ENCODE measurements at regions not wholly inside any gene's neighbourhood (a gene's known extent, or its start where the extent isn't known, plus 50 kb on each side); places are given as distances from the start of the nearest gene placed in this dataset.

DNA sequence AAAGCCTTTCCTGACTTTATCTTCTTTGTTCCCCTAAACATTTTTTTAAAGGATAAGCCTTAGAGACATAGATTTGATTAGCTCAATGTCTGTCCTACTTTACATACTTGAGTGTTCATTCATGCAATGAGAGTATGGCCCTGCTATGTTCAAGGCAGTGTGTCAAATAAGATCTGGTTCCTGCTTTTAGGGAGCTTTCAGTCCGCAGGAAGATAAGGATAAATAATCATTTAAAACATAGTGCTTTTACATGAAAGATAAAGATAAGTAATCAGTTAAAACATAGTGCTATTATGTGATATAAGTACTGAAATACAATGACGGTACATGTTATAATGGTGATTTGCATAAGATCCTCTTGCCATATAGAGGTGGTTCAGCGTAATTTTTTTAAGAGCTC lies 378.3 kb upstream of the PRICKLE1 start:
- POLR2A ChIA-PET: no interaction called here
- H3K9me3 Mint-ChIP-seq: peaks cover 0 to 25% (median 2%) of the 10 kb centered on the region in 5 donors

DNA sequence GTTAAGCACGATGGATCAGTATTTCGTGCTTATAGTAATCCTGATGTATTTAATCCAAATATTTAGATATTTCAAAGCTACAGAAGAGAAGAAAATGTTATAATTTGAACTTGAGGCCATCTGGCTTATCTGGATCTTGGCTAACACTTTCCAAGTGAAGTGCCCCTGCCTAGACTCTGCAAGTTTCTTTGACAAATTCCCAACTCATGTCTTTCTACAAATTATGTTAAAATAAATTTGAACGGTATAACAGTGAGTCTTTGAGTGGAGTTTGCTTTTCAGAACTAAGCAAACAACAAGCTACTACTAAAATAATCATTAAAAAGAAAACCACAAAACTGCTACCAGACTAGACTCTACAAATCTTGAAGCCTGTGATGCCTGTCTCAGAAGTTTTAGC lies 374.4 kb upstream of the PRICKLE1 start:
- H3K27ac ChIP-seq (ENCODE audit: low read depth, low read length): no peak overlapping the region
- peaks cover 0 to 5% (median 0%) of the 10 kb centered on the region in 5 donors for H3K9me3 Mint-ChIP-seq
- ChIA-PET CTCF (no interaction called here), POLR2A (no interaction called here)
- no peaks in the 10 kb centered on the region for H3K9me3 ChIP-seq (ENCODE audit: low read length)
- H3K36me3 ChIP-seq (ENCODE audit: insufficient read depth, low read length): no peaks in the 10 kb centered on the region
- no peaks in the 10 kb centered on the region for H3K4me1 ChIP-seq (ENCODE audit: insufficient read depth, low read length)
- no peak for DNase-seq
- no peaks in the 10 kb centered on the region for H3K36me3 Mint-ChIP-seq
- H3K27me3 ChIP-seq (ENCODE audit: insufficient read depth, low read length, poor library complexity, severe bottlenecking): no peaks in the 10 kb centered on the region
- H3K27me3 Mint-ChIP-seq: no peaks in the 10 kb centered on the region
- no peak overlapping the region for H3K4me3 ChIP-seq (ENCODE audit: low read length)
- no peak overlapping the region for H3K27ac Mint-ChIP-seq
- H3K4me1 Mint-ChIP-seq: no peaks in the 10 kb centered on the region
- no peak overlapping the region for H3K4me3 Mint-ChIP-seq

More for the DNA sequence above, 378.3 kb upstream of the PRICKLE1 start:
- Mint-ChIP-seq H3K4me3 (no peak overlapping the region), H3K27ac (no peak overlapping the region), H3K36me3 (no peaks in the 10 kb centered on the region), H3K27me3 (no peaks in the 10 kb centered on the region), H3K4me1 (no peaks in the 10 kb centered on the region)
- no peak for DNase-seq
- no peaks in the 10 kb centered on the region for H3K4me1 ChIP-seq (ENCODE audit: insufficient read depth, low read length)
- no peaks in the 10 kb centered on the region for H3K27me3 ChIP-seq (ENCODE audit: insufficient read depth, low read length, poor library complexity, severe bottlenecking)
- H3K9me3 ChIP-seq (ENCODE audit: low read length): no peaks in the 10 kb centered on the region
- CTCF ChIA-PET: no interaction called here
- H3K27ac ChIP-seq (ENCODE audit: low read depth, low read length): no peak overlapping the region
- no peaks in the 10 kb centered on the region for H3K36me3 ChIP-seq (ENCODE audit: insufficient read depth, low read length)
- no peak overlapping the region for H3K4me3 ChIP-seq (ENCODE audit: low read length)

DNA sequence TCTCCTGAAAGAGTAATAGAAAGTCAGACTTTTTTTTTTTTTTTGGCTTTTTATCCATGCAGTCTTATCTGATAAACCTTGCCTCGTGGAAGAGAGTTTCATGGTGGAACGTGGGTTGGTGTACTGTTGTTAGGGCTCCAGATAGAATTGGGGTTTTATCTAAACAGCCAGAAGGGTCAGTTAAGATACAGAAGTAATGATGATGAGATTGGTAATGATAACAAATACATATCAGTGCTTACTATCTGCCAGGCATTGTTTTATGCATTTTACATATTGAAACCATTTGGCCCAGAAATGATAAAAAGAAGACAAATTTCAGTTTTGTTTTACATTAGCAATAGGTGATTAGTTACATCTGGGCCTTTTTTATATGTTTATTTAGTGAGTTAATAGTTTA lies 372.8 kb upstream of the PRICKLE1 start:
- POLR2A ChIA-PET: no interaction called here
- H3K4me3 Mint-ChIP-seq: no peak overlapping the region
- H3K36me3 Mint-ChIP-seq: no peaks in the 10 kb centered on the region
- H3K4me3 ChIP-seq (ENCODE audit: low read length): no peak overlapping the region
- H3K27ac ChIP-seq (ENCODE audit: low read depth, low read length): no peak overlapping the region
- no peaks in the 10 kb centered on the region for H3K9me3 ChIP-seq (ENCODE audit: low read length)
- no peaks in the 10 kb centered on the region for H3K4me1 Mint-ChIP-seq
- H3K36me3 ChIP-seq (ENCODE audit: insufficient read depth, low read length): no peaks in the 10 kb centered on the region
- no peak for DNase-seq
- H3K4me1 ChIP-seq (ENCODE audit: insufficient read depth, low read length): no peaks in the 10 kb centered on the region
- no peaks in the 10 kb centered on the region for H3K27me3 ChIP-seq (ENCODE audit: insufficient read depth, low read length, poor library complexity, severe bottlenecking)
- CTCF ChIA-PET: no interaction called here
- no peak overlapping the region for H3K27ac Mint-ChIP-seq
- H3K9me3 Mint-ChIP-seq: peaks cover 0 to 3% (median 0%) of the 10 kb centered on the region in 5 donors
- peaks cover 0 to 2% of the 10 kb centered on the region in 2 donors for H3K27me3 Mint-ChIP-seq

- no peaks in the 10 kb centered on the region for H3K36me3 ChIP-seq (ENCODE audit: insufficient read depth, low read length)
- Mint-ChIP-seq H3K4me3 (no peak overlapping the region), H3K27me3 (peaks cover 0 to 2% of the 10 kb centered on the region in 2 donors), H3K36me3 (no peaks in the 10 kb centered on the region), H3K27ac (no peak overlapping the region), H3K4me1 (no peaks in the 10 kb centered on the region), H3K9me3 (peaks cover 0 to 3% (median 0%) of the 10 kb centered on the region in 5 donors)
- H3K4me3 ChIP-seq (ENCODE audit: low read length): no peak overlapping the region
- DNase-seq: no peak
- no peaks in the 10 kb centered on the region for H3K9me3 ChIP-seq (ENCODE audit: low read length)
- H3K27ac ChIP-seq (ENCODE audit: low read depth, low read length): no peak overlapping the region
- H3K4me1 ChIP-seq (ENCODE audit: insufficient read depth, low read length): no peaks in the 10 kb centered on the region
- CTCF ChIA-PET: no interaction called here
- POLR2A ChIA-PET: no interaction called here
- H3K27me3 ChIP-seq (ENCODE audit: insufficient read depth, low read length, poor library complexity, severe bottlenecking): no peaks in the 10 kb centered on the region
These were observed 371.8 kb upstream of the PRICKLE1 start for GRCh38 chr12:42961395-42961794.

DNA sequence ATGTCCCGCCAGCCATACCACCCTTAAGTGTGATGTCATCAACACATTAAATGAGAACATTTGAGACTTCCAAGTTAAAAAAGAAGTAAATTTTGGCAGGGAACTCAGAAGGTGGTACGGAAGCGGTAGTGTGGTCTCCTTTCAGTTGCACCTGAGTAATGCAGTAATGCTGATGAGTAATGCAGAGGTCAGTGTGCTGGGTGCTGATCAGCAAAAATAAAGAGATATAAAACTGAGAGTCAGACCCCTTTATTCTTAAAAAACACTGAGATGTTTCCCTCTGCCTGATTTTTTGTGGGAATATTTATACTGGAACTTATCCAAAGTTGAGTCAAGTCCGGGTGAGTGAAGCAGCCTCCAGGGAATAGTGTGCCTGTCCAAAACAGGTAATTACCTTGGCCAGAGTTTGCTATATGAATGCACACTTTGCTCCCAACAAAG lies 370.6 kb upstream of the PRICKLE1 start:
- H3K27me3 Mint-ChIP-seq: peaks cover 0 to 2% of the 10 kb centered on the region in 2 donors
- no peak overlapping the region for H3K4me3 ChIP-seq (ENCODE audit: low read length)
- no peaks in the 10 kb centered on the region for H3K36me3 ChIP-seq (ENCODE audit: insufficient read depth, low read length)
- CTCF ChIA-PET: no interaction called here
- H3K4me3 Mint-ChIP-seq: no peak overlapping the region
- H3K9me3 ChIP-seq (ENCODE audit: low read length): no peaks in the 10 kb centered on the region
- no peak overlapping the region for H3K27ac Mint-ChIP-seq
- H3K9me3 Mint-ChIP-seq: peaks cover 0 to 9% (median 0%) of the 10 kb centered on the region in 5 donors
- POLR2A ChIA-PET: no interaction called here
- H3K4me1 Mint-ChIP-seq: no peaks in the 10 kb centered on the region
- no peaks in the 10 kb centered on the region for H3K36me3 Mint-ChIP-seq
- no peaks in the 10 kb centered on the region for H3K4me1 ChIP-seq (ENCODE audit: insufficient read depth, low read length)
- H3K27me3 ChIP-seq (ENCODE audit: insufficient read depth, low read length, poor library complexity, severe bottlenecking): no peaks in the 10 kb centered on the region
- DNase-seq: no peak
- no peak overlapping the region for H3K27ac ChIP-seq (ENCODE audit: low read depth, low read length)

- no peak overlapping the region for H3K4me3 ChIP-seq (ENCODE audit: low read length)
- H3K9me3 Mint-ChIP-seq: peaks cover 0 to 13% (median 3%) of the 10 kb centered on the region in 5 donors
- no peak overlapping the region for H3K27ac Mint-ChIP-seq
- no peak for DNase-seq
- no peaks in the 10 kb centered on the region for H3K4me1 ChIP-seq (ENCODE audit: insufficient read depth, low read length)
- POLR2A ChIA-PET: no interaction called here
- no peaks in the 10 kb centered on the region for H3K27me3 ChIP-seq (ENCODE audit: insufficient read depth, low read length, poor library complexity, severe bottlenecking)
- H3K9me3 ChIP-seq (ENCODE audit: low read length): no peaks in the 10 kb centered on the region
- no peaks in the 10 kb centered on the region for H3K36me3 ChIP-seq (ENCODE audit: insufficient read depth, low read length)
- no peaks in the 10 kb centered on the region for H3K36me3 Mint-ChIP-seq
- no peaks in the 10 kb centered on the region for H3K4me1 Mint-ChIP-seq
- CTCF ChIA-PET: no interaction called here
- H3K27me3 Mint-ChIP-seq: peaks cover 0 to 2% of the 10 kb centered on the region in 2 donors
- H3K4me3 Mint-ChIP-seq: no peak overlapping the region
- no peak overlapping the region for H3K27ac ChIP-seq (ENCODE audit: low read depth, low read length)
These were observed 368.7 kb upstream of the PRICKLE1 start for GRCh38 chr12:42958291-42958674.

DNA sequence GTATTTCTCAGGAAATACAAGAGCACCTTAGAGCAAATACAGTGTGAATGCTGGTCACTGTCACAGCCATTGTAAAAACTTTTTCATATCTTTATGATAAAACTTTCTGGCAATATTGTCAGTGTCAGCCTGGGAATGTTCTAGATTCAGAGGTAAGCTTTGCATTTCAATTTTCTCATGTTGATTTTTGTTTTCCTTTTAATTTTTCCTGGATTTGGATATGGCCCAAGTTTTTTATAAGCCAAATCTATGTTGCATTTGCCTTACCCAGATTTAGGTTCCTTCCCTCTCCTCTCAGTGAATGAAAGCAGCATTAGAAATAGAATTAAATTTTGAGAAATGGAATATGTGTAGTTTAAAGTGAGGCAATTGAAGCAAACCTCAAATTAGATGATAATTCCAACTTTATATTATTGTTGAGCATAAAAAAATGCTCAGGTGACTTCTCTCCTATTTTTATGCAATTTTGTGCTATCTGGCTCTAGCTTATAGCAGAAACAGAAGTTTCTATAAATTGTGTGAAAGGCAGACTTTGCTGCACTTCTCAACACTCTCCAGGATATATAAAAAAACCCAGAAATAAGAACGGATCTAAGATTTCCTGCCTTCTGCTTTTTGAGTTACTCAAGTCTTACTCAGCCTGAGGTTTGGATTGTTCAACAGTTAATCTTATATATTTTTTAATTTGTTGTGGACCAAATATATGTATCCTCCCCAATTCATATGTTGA lies 368.2 kb upstream of the PRICKLE1 start:
- H3K9me3 Mint-ChIP-seq: peaks cover 0 to 13% (median 3%) of the 10 kb centered on the region in 5 donors
- Histone ChIP-seq H3K27me3 (ENCODE audit: insufficient read depth, low read length, poor library complexity, severe bottlenecking) (no peaks in the 10 kb centered on the region), H3K9me3 (ENCODE audit: low read length) (no peaks in the 10 kb centered on the region), H3K36me3 (ENCODE audit: insufficient read depth, low read length) (no peaks in the 10 kb centered on the region), H3K4me3 (ENCODE audit: low read length) (no peak overlapping the region), H3K27ac (ENCODE audit: low read depth, low read length) (no peak overlapping the region), H3K4me1 (ENCODE audit: insufficient read depth, low read length) (no peaks in the 10 kb centered on the region)
- no peak overlapping the region for H3K4me3 Mint-ChIP-seq
- peaks cover 0 to 2% of the 10 kb centered on the region in 2 donors for H3K27me3 Mint-ChIP-seq
- H3K27ac Mint-ChIP-seq: no peak overlapping the region
- no peak for DNase-seq
- H3K36me3 Mint-ChIP-seq: no peaks in the 10 kb centered on the region
- ChIA-PET POLR2A (no interaction called here), CTCF (no interaction called here)
- H3K4me1 Mint-ChIP-seq: no peaks in the 10 kb centered on the region

- CTCF ChIA-PET: no interaction called here
- Mint-ChIP-seq H3K27ac (no peak overlapping the region), H3K4me3 (no peak overlapping the region), H3K9me3 (peaks cover 0 to 13% (median 3%) of the 10 kb centered on the region in 5 donors), H3K36me3 (no peaks in the 10 kb centered on the region), H3K4me1 (no peaks in the 10 kb centered on the region), H3K27me3 (peaks cover 0 to 2% of the 10 kb centered on the region in 2 donors)
- no peak overlapping the region for H3K27ac ChIP-seq (ENCODE audit: low read depth, low read length)
- no peaks in the 10 kb centered on the region for H3K9me3 ChIP-seq (ENCODE audit: low read length)
- no peak overlapping the region for H3K4me3 ChIP-seq (ENCODE audit: low read length)
- H3K27me3 ChIP-seq (ENCODE audit: insufficient read depth, low read length, poor library complexity, severe bottlenecking): no peaks in the 10 kb centered on the region
- POLR2A ChIA-PET: no interaction called here
- H3K4me1 ChIP-seq (ENCODE audit: insufficient read depth, low read length): no peaks in the 10 kb centered on the region
- H3K36me3 ChIP-seq (ENCODE audit: insufficient read depth, low read length): no peaks in the 10 kb centered on the region
- no peak for DNase-seq
These were observed 367.6 kb upstream of the PRICKLE1 start for GRCh38 chr12:42957136-42957535.
